ENCODE measurements at regions not wholly inside any gene's neighbourhood (a gene's known extent, or its start where the extent isn't known, plus 50 kb on each side); places are given as distances from the start of the nearest gene placed in this dataset.

DNA sequence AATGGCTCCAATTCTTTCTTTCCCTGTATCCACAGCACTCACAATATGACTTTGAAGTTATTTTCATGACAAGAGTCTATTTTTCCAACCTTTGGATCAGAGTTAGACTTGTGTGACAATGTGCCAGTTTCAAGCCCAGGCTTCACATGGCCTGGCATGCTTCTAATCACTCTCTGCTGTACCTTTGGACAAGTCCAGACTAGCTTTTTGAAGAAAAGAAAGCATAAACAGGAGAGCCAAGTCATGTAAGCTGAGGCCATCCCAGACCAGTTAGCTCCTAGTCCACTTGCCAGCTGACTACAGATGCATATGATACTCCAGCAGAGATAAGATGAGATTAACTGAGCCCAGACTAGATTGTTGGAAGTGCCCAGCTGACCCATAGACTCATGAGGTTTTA is 513.6 kb upstream of the C9orf72 start:
- Histone ChIP-seq H3K79me2 (ENCODE audit: control insufficient read depth, insufficient read depth, low read length) (no peaks in the 10 kb centered on the region), H3K27ac (ENCODE audit: extremely low read depth, low read depth, low read length) (no peak overlapping the region), H3K9me1 (ENCODE audit: control insufficient read depth, insufficient read depth, low read length) (no peaks in the 10 kb centered on the region), H4K20me1 (replicated peaks; ENCODE audit: control insufficient read depth, insufficient read depth, low read length) (no peaks in the 10 kb centered on the region), H3K9ac (ENCODE audit: insufficient read depth in 1 of 2, low read depth in 2 of 2, low read length in 2 of 2) (no peak overlapping the region), H3K4me1 (replicated peaks in 1 of 2; ENCODE audit: control insufficient read depth in 2 of 2, insufficient read depth in 2 of 2, low read length in 2 of 2) (no peaks in the 10 kb centered on the region), H3K9me3 (replicated peaks; ENCODE audit: control insufficient read depth, insufficient read depth, low read depth, low read length) (no peaks in the 10 kb centered on the region), H3K27me3 (ENCODE audit: control insufficient read depth in 2 of 2, insufficient read depth in 2 of 2, low read length in 2 of 2) (no peaks in the 10 kb centered on the region), H3K36me3 (ENCODE audit: control insufficient read depth, insufficient read depth, low read length) (no peaks in the 10 kb centered on the region), H2AFZ (ENCODE audit: low read depth, low read length) (no peak overlapping the region), H3K4me2 (ENCODE audit: insufficient read depth, low read length) (no peak overlapping the region), H3K4me3 (no peak overlapping the region)
- CTCF ChIA-PET (ENCODE audit: low intra/inter-chr PET ratio), result no interaction called here
- ATAC-seq, result no peak
- POLR2A ChIA-PET, result no interaction called here
- DNase-seq (ENCODE audit: extremely low read depth in 1 of 4, low spot score in 3 of 4), result no peak
- in situ Hi-C loops (cut with MboI), result no loop called here
- no peak for TF ChIP-seq ZNF274 (IDR thresholded peaks at IDR 0.05; ENCODE audit: borderline replicate concordance, low read depth, low read length)
- no peak for TF ChIP-seq RFX1 (IDR thresholded peaks at IDR 0.05)
- TF ChIP-seq ZNF518B (CRISPR knock-in tag; IDR thresholded peaks at IDR 0.05), result no peak
- TF ChIP-seq, protein P1, sequence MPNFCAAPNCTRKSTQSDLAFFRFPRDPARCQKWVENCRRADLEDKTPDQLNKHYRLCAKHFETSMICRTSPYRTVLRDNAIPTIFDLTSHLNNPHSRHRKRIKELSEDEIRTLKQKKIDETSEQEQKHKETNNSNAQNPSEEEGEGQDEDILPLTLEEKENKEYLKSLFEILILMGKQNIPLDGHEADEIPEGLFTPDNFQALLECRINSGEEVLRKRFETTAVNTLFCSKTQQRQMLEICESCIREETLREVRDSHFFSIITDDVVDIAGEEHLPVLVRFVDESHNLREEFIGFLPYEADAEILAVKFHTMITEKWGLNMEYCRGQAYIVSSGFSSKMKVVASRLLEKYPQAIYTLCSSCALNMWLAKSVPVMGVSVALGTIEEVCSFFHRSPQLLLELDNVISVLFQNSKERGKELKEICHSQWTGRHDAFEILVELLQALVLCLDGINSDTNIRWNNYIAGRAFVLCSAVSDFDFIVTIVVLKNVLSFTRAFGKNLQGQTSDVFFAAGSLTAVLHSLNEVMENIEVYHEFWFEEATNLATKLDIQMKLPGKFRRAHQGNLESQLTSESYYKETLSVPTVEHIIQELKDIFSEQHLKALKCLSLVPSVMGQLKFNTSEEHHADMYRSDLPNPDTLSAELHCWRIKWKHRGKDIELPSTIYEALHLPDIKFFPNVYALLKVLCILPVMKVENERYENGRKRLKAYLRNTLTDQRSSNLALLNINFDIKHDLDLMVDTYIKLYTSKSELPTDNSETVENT (CRISPR knock-in tag; IDR thresholded peaks at IDR 0.05), result no peak
- no peak for TF ChIP-seq ZNF263 (CRISPR knock-in tag; IDR thresholded peaks at IDR 0.05; ENCODE audit: borderline replicate concordance)
- TF ChIP-seq ZNF512 (tag; IDR thresholded peaks at IDR 0.05), result no peak
- no peak for TF ChIP-seq NFRKB (IDR thresholded peaks at IDR 0.05; ENCODE audit: low read depth)
- no peak for TF ChIP-seq FOXJ3 (CRISPR knock-in tag; IDR thresholded peaks at IDR 0.05)
- TF ChIP-seq L3MBTL2 (IDR thresholded peaks at IDR 0.05), result no peak
- TF ChIP-seq BRD4 (IDR thresholded peaks at IDR 0.05), result no peak
- TF ChIP-seq PTTG1 (tag; IDR thresholded peaks at IDR 0.05; ENCODE audit: low read depth), result no peak
- no peak for TF ChIP-seq CHD1 (IDR thresholded peaks at IDR 0.05; ENCODE audit: low read length)
- TF ChIP-seq RUNX1 (IDR thresholded peaks at IDR 0.05; ENCODE audit: low read depth), result no peak
- TF ChIP-seq RBM15 (IDR thresholded peaks at IDR 0.05; ENCODE audit: insufficient read depth, low read length), result no peak
- intact Hi-C loops (cut with micrococcal nuclease), result no loop called here
- FAIRE-seq, result no peak
- no TSS peak for BruUV-seq (replicated peaks)

Measured in K562 (cell line).